GM23248 (cell line): ENCODE measurements at regions not wholly inside any gene's neighbourhood (a gene's known extent, or its start where the extent isn't known, plus 50 kb on each side); places are given as distances from the start of the nearest gene placed in this dataset.

Experiments used
- DNase-seq: peaks from one replicate; pipeline ENCODE4 v3.0.0-alpha.2; 2015
- H2AFZ ChIP-seq: fragments of 200-600 bp; sonication (generic); 2 replicates; pipeline ENCODE4 v1.6.1; 2016; ENCODE audit warnings: antibody characterized with exemption
- H3F3A ChIP-seq: fragments of 200-600 bp; sonication (generic); 2 replicates; pipeline ENCODE4 v1.6.1; 2016; ENCODE audit warnings: mild to moderate bottlenecking, antibody characterized with exemption, mixed run types; ENCODE audit not compliant: insufficient read depth
- H3K27ac ChIP-seq: fragments of 200-600 bp; sonication (generic); 2 replicates; pipeline ENCODE4 v1.5.1; 2016; ENCODE audit warnings: mild to moderate bottlenecking
- H3K27me3 ChIP-seq: fragments of 200-600 bp; sonication (generic); replicated peaks from 2 replicates; pipeline ENCODE4 v1.6.1; 2016; ENCODE audit warnings: mild to moderate bottlenecking; ENCODE audit not compliant: insufficient read depth
- H3K36me3 ChIP-seq: fragments of 200-600 bp; sonication (generic); 2 replicates; pipeline ENCODE4 v1.6.1; 2016; ENCODE audit warnings: low read depth, mild to moderate bottlenecking
- H3K4me1 ChIP-seq: fragments of 200-600 bp; sonication (generic); 2 replicates; pipeline ENCODE4 v1.6.1; 2016; ENCODE audit warnings: mild to moderate bottlenecking; ENCODE audit not compliant: insufficient read depth
- H3K4me2 ChIP-seq: fragments of 200-600 bp; sonication (generic); one replicate; pipeline ENCODE4 v1.6.1; 2016; ENCODE audit warnings: mild to moderate bottlenecking; ENCODE audit not compliant: unreplicated experiment
- H3K4me3 ChIP-seq: fragments of 200-600 bp; sonication (generic); 2 replicates; pipeline ENCODE4 v1.5.1; 2016; ENCODE audit warnings: mild to moderate bottlenecking
- H3K79me2 ChIP-seq: fragments of 200-600 bp; sonication (generic); 2 replicates; pipeline ENCODE4 v1.6.1; 2016; ENCODE audit warnings: mild to moderate bottlenecking; ENCODE audit not compliant: insufficient read depth
- H3K9ac ChIP-seq: fragments of 200-600 bp; sonication (generic); 2 replicates; pipeline ENCODE4 v1.6.1; 2016; ENCODE audit warnings: mild to moderate bottlenecking
- H3K9me2 ChIP-seq: fragments of 200-600 bp; sonication (generic); 2 replicates; pipeline ENCODE4 v1.6.1; 2016; ENCODE audit warnings: mixed run types, mild to moderate bottlenecking, moderate library complexity; ENCODE audit not compliant: insufficient read depth
- H3K9me3 ChIP-seq: fragments of 200-600 bp; sonication (generic); one replicate; pipeline ENCODE4 v1.6.1; 2017; ENCODE audit warnings: low read depth
- H4K20me1 ChIP-seq: fragments of 200-600 bp; sonication (generic); 2 replicates; pipeline ENCODE4 v1.6.0; 2016; ENCODE audit not compliant: insufficient read depth
- EZH2 ChIP-seq: fragments of 200-600 bp; sonication (generic); IDR thresholded peaks from 2 replicates; pipeline ENCODE4 v1.6.1; 2018; ENCODE audit warnings: antibody characterized with exemption, mild to moderate bottlenecking; ENCODE audit not compliant: insufficient read depth, poor library complexity, severe bottlenecking
- EZH2phosphoT487 ChIP-seq: fragments of 200-600 bp; sonication (generic); IDR thresholded peaks from 2 replicates; pipeline ENCODE4 v1.6.1; 2018; ENCODE audit warnings: antibody characterized with exemption, moderate library complexity, mild to moderate bottlenecking, low read depth; ENCODE audit not compliant: insufficient read depth
- WGBS, 2 experiments: methylation state at CpG; one replicate each; pipeline ENCODE4 v1.1.6; 2015 to 2017; ENCODE audit warnings: low lambda C conversion rate in 2 of 2, low coverage in 1 of 2; ENCODE audit errors: missing lambda C conversion rate in 2 of 2; 5-methylcytosine and 5-hydroxymethylcytosine counted together
- in situ Hi-C: fragments of 300-500 bp; cut with MboI; formaldehyde crosslinking; loops from 2 replicates; pipeline ENCODE4 v1.15.0; 2020

DNA sequence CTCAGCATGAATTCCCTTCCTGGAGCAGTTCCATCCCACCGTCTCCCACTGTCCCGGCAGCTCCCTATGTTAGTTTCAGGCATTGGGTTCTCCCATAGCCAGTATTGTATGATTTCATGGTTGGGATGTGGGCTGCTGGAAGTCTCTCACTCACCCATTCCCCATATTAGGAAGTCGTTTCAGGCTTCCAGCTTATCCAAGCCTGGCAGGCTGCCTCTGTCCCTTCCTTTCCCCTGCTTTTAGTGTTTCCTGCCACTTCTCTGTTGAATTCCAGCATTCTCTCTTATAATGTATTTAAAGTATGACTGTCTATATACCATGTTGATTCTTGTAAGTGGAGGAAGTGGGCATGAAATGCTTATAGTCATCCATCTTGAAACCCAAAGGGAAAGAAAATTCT, 309.7 kb upstream of the RBMS3 start:
- Histone ChIP-seq H3K4me2 (no peak overlapping the region), H3K4me1 (peaks cover 14% of the 10 kb centered on the region), H3K27ac (no peak overlapping the region), H3K4me3 (no peak overlapping the region), H4K20me1 (no peaks in the 10 kb centered on the region), H3K9ac (no peak overlapping the region), H3K36me3 (no peaks in the 10 kb centered on the region), H2AFZ (no peak overlapping the region), H3K9me2 (no peaks in the 10 kb centered on the region), H3K79me2 (no peaks in the 10 kb centered on the region), H3F3A (peaks cover 11% of the 10 kb centered on the region; the same call in 1 of the 2 replicates), H3K9me3 (no peaks in the 10 kb centered on the region), H3K27me3 (no peaks in the 10 kb centered on the region)
- 32 to 43% methylated on average over 3 of the region's 3 CpGs for WGBS, 2 experiments
- DNase-seq, result no peak
- in situ Hi-C loops, result no loop called here
- TF ChIP-seq EZH2, result no peak
- TF ChIP-seq EZH2phosphoT487, result no peak

DNA sequence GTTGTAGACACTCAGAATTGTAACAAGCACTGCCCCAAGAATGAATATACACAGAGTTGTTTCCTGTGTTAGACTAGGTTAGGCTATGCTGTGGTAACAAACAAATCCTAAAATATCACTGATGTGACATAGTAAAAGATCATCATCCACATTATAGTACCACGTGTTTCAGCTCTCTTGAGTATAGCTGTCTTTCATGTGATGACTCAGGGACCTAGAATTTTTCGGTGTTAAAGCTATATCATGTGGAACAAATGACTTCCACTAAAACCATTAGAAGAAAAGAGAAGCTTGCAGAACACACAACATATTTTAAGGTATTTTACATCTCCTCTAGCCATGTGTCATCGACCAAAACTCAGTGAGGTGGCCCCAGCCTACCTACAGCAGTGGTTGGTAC, 307.9 kb upstream of the RBMS3 start:
- H3F3A ChIP-seq, result peaks cover 11% of the 10 kb centered on the region; the same call in 1 of the 2 replicates
- H3K4me3 ChIP-seq, result no peak overlapping the region
- no peaks in the 10 kb centered on the region for H3K9me2 ChIP-seq
- in situ Hi-C loops, result no loop called here
- no peak overlapping the region for H3K9ac ChIP-seq
- H3K4me1 ChIP-seq, result peaks cover 14% of the 10 kb centered on the region
- no peaks in the 10 kb centered on the region for H3K9me3 ChIP-seq
- H4K20me1 ChIP-seq, result no peaks in the 10 kb centered on the region
- TF ChIP-seq EZH2 (no peak), EZH2phosphoT487 (no peak)
- no peak overlapping the region for H2AFZ ChIP-seq
- H3K27me3 ChIP-seq, result no peaks in the 10 kb centered on the region
- 0 out of 2 replicates have a peak overlapping the region, but pooled peaks have one; percentile 10 for H3K27ac ChIP-seq
- H3K36me3 ChIP-seq, result no peaks in the 10 kb centered on the region
- H3K79me2 ChIP-seq, result no peaks in the 10 kb centered on the region
- peak overlapping the region; percentile 3 for H3K4me2 ChIP-seq
- DNase-seq, result peak; percentile 28
- 26 to 37% methylated on average over 3 of the region's 3 CpGs for WGBS, 2 experiments

DNA sequence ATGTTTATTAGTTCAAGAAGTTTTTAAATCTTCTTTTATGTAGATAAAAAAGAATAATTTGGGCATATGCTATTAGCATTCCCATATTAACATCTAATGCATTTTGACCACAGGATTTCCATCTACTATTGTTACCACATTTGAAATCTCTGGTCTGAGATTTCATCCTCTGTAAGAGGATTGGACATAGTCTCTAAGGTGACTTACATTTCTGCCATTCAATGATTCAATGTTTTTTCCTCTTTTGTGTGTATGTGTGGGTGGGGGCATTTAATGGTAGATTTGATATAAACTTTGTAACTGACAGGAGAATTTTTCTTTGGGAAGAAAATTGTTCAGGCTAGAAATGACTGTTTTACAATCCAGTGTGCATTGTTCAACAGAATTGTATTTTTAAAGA, 307.3 kb upstream of the RBMS3 start:
- no peak overlapping the region for H3K9ac ChIP-seq
- H4K20me1 ChIP-seq, result no peaks in the 10 kb centered on the region
- no peaks in the 10 kb centered on the region for H3K27me3 ChIP-seq
- H3K9me3 ChIP-seq, result no peaks in the 10 kb centered on the region
- no peak overlapping the region for H3K4me3 ChIP-seq
- no peak for TF ChIP-seq EZH2
- no peak for TF ChIP-seq EZH2phosphoT487
- in situ Hi-C loops, result no loop called here
- DNase-seq, result peak; percentile 66
- no peaks in the 10 kb centered on the region for H3K9me2 ChIP-seq
- H2AFZ ChIP-seq, result no peak overlapping the region
- H3K4me1 ChIP-seq, result peaks cover 14% of the 10 kb centered on the region
- H3K27ac ChIP-seq, result 0 out of 2 replicates have a peak overlapping the region, but pooled peaks have one; percentile 10
- H3K4me2 ChIP-seq, result peak overlapping the region; percentile 3
- H3K36me3 ChIP-seq, result no peaks in the 10 kb centered on the region
- peaks cover 11% of the 10 kb centered on the region; the same call in 1 of the 2 replicates for H3F3A ChIP-seq
- no peaks in the 10 kb centered on the region for H3K79me2 ChIP-seq

DNA sequence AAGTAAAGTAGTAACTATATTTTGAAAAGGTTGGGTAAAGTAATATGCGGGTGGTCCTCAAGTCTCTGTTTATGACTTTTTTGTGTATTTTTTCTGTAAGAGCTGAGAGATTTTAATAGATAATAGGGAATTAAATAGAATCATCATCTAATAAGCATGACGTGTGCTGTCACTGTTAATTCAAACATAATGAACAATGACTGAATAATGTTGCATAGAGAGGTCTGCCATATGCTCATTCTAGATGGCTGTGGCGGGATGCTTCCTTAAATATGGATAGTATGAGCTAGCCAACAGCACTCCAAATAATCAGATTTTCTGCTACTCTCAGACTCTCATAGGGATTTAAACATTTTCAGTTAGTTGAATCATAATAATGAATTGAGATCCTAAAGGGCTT, 302.8 kb upstream of the RBMS3 start:
- H3K27ac ChIP-seq, result no peak overlapping the region
- DNase-seq, result no peak
- no peaks in the 10 kb centered on the region for H3K36me3 ChIP-seq
- H3K79me2 ChIP-seq, result no peaks in the 10 kb centered on the region
- 73 to 74% methylated on average over 3 of the region's 3 CpGs for WGBS, 2 experiments
- H3K27me3 ChIP-seq, result no peaks in the 10 kb centered on the region
- H3F3A ChIP-seq, result peaks cover 9% of the 10 kb centered on the region; the same call in 1 of the 2 replicates
- in situ Hi-C loops, result no loop called here
- H2AFZ ChIP-seq, result no peak overlapping the region
- H4K20me1 ChIP-seq, result no peaks in the 10 kb centered on the region
- no peak overlapping the region for H3K9ac ChIP-seq
- no peaks in the 10 kb centered on the region for H3K9me3 ChIP-seq
- no peak for TF ChIP-seq EZH2phosphoT487
- no peak for TF ChIP-seq EZH2
- no peak overlapping the region for H3K4me3 ChIP-seq
- no peak overlapping the region for H3K4me2 ChIP-seq
- no peaks in the 10 kb centered on the region for H3K9me2 ChIP-seq
- peaks cover 10% of the 10 kb centered on the region for H3K4me1 ChIP-seq

DNA sequence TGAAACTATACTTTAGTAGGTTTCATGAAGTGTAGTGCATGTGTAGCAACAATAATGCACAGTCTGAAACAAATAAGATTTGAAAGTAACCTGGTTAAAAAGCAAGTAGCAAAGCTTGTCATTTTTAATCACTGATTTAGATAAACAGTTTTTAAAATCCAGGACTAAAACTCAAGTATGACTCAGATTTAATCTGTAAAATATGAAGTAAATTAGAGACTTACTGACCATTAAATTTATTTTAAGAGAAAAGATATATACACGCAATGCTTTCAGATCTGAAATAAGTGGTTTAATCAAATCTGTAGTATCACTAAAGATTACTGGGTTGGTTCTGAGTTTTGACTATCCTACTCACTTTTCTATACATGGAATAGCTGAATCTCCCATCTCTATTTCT, 300.7 kb upstream of the RBMS3 start:
- TF ChIP-seq EZH2phosphoT487 (no peak), EZH2 (no peak)

More for the DNA sequence above, 300.7 kb upstream of the RBMS3 start:
- no peaks in the 10 kb centered on the region for H3K9me3 ChIP-seq
- H3F3A ChIP-seq, result no peaks in the 10 kb centered on the region
- H3K9me2 ChIP-seq, result no peaks in the 10 kb centered on the region
- no peak overlapping the region for H3K9ac ChIP-seq
- in situ Hi-C loops, result no loop called here
- 55 to 79% methylated on average over 1 of the region's 1 CpG for WGBS, 2 experiments
- no peaks in the 10 kb centered on the region for H4K20me1 ChIP-seq
- no peaks in the 10 kb centered on the region for H3K4me1 ChIP-seq
- no peak overlapping the region for H3K4me2 ChIP-seq
- no peak overlapping the region for H3K4me3 ChIP-seq
- no peak overlapping the region for H2AFZ ChIP-seq
- DNase-seq, result no peak
- no peak overlapping the region for H3K27ac ChIP-seq
- H3K27me3 ChIP-seq, result no peaks in the 10 kb centered on the region
- no peaks in the 10 kb centered on the region for H3K79me2 ChIP-seq
- no peaks in the 10 kb centered on the region for H3K36me3 ChIP-seq
